Common myeloid progenitor, CD34-positive (primary cell): ENCODE measurements at regions not wholly inside any gene's neighbourhood (a gene's known extent, or its start where the extent isn't known, plus 50 kb on each side); places are given as distances from the start of the nearest gene placed in this dataset.
"Not testable (repeated sequence)": the region's sequence is repeated elsewhere in the genome, so short reads cannot be mapped to it uniquely, and the experiment has no call there.

ENCODE experiments used
- CTCF ChIA-PET: fragments of 350-600 bp; sonication (Branson Sonifier 250); formaldehyde crosslinking; loops from one replicate; lab custom pipeline; 2021; ENCODE audit warnings: antibody characterized with exemption; lab: Charles Lee
- POLR2A ChIA-PET: fragments of 350-600 bp; sonication (Branson Sonifier 250); formaldehyde crosslinking; loops from one replicate; lab custom pipeline; 2021; ENCODE audit warnings: antibody characterized with exemption; lab: Charles Lee
- DNase-seq, 3 donors: peaks; one replicate each; pipeline versions ENCODE4 v3.0.0 to v3.0.0-alpha.2; 2013
- H3K27ac ChIP-seq, 2 experiments: 1 replicate in 1 of 2; 2 replicates in 1 of 2; pipeline ENCODE4 v1.7.0; 2013; ENCODE audit warnings: inconsistent platforms in 2 of 2, low read length in 2 of 2, mild to moderate bottlenecking in 2 of 2, low read depth in 1 of 2, moderate library complexity in 1 of 2; ENCODE audit not compliant: severe bottlenecking in 2 of 2, insufficient read depth in 1 of 2, poor library complexity in 1 of 2
- H3K27me3 ChIP-seq, 5 experiments: replicated peaks in 2 of 5; 1 replicate in 3 of 5; 2 replicates in 2 of 5; pipeline versions ENCODE4 v1.6.1 to v1.7.0; 2013; ENCODE audit warnings: low read length in 4 of 5, mild to moderate bottlenecking in 2 of 5, moderate library complexity in 2 of 5, inconsistent platforms in 1 of 5; ENCODE audit not compliant: insufficient read depth in 5 of 5, control insufficient read depth in 4 of 5
- H3K36me3 ChIP-seq, 4 experiments: 1 replicate in 2 of 4; 2 replicates in 2 of 4; pipeline versions ENCODE4 v1.6.1 to v1.7.0; 2013; ENCODE audit warnings: low read length in 3 of 4, control low read depth in 1 of 4, mild to moderate bottlenecking in 1 of 4; ENCODE audit not compliant: control insufficient read depth in 4 of 4, insufficient read depth in 4 of 4
- H3K4me1 ChIP-seq, 4 experiments: 1 replicate in 3 of 4; 2 replicates in 1 of 4; pipeline versions ENCODE4 v1.6.1 to v1.7.1; 2013; ENCODE audit warnings: low read length in 3 of 4, mild to moderate bottlenecking in 3 of 4, control low read depth in 1 of 4, inconsistent platforms in 1 of 4, moderate library complexity in 1 of 4; ENCODE audit not compliant: control insufficient read depth in 4 of 4, insufficient read depth in 4 of 4; ENCODE audit errors: control extremely low read depth in 1 of 4
- H3K4me3 ChIP-seq, 7 experiments: 1 replicate in 4 of 7; 2 replicates in 3 of 7; pipeline versions ENCODE4 v1.5.1 to v1.7.0; 2013; ENCODE audit warnings: mild to moderate bottlenecking in 7 of 7, low read length in 6 of 7, moderate library complexity in 6 of 7, inconsistent platforms in 2 of 7, low read depth in 2 of 7, control low read depth in 1 of 7; ENCODE audit not compliant: insufficient read depth in 4 of 7, control insufficient read depth in 1 of 7; ENCODE audit errors: extremely low read depth in 1 of 7
- H3K9me3 ChIP-seq, 5 experiments: 1 replicate in 4 of 5; 2 replicates in 1 of 5; pipeline versions ENCODE4 v1.6.1 to v1.7.1; 2013; ENCODE audit warnings: low read length in 4 of 5, mild to moderate bottlenecking in 2 of 5, inconsistent platforms in 1 of 5, low read depth in 1 of 5, moderate library complexity in 1 of 5; ENCODE audit not compliant: control insufficient read depth in 4 of 5, insufficient read depth in 2 of 5; ENCODE audit errors: control extremely low read depth in 1 of 5
- WGBS: methylation state at CpG from one replicate; pipeline ENCODE4 v1.1.5; 2013; ENCODE audit not compliant: insufficient coverage; 5-methylcytosine and 5-hydroxymethylcytosine counted together

- no peaks in the 10 kb centered on the region for H3K36me3 ChIP-seq
- ChIA-PET POLR2A (no interaction called here), CTCF (no interaction called here)
- H3K27ac ChIP-seq = no peak overlapping the region
- peaks cover 0 to 4% (median 0%) of the 10 kb centered on the region in 4 experiments for H3K4me1 ChIP-seq
- no peaks in the 10 kb centered on the region for H3K9me3 ChIP-seq
- peaks cover 0 to 28% (median 4%) of the 10 kb centered on the region in 5 experiments for H3K27me3 ChIP-seq
- no peak overlapping the region for H3K4me3 ChIP-seq
- 83% methylated on average over 6 of the region's 7 CpGs for WGBS
- no peak for DNase-seq
These were observed 424.5 kb downstream of the PREX1 start for GRCh38 chr20:48403167-48403761.

DNA sequence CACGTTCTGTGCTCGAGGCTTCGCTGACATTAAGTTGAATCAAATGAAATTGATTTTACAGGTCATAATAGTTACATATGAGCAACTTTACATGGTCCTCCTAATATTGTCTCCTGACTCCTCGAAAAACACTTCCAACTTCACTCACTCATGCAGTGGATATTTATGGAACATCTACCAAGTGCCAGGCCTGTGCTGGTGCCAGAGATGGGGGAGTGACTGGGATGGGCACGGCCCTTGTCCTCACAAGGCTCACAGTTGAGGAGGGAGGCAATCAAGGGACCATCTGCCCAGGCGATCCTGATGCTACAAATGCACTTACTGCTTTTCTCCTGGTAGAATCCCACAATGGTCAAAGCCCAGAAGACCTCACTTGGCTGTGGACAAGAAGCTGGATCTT lies 426.4 kb downstream of the PREX1 start:
- no peak overlapping the region for H3K4me3 ChIP-seq
- ChIA-PET POLR2A (no interaction called here), CTCF (no interaction called here)
- no peaks in the 10 kb centered on the region for H3K36me3 ChIP-seq
- H3K4me1 ChIP-seq = peaks cover 0 to 4% (median 0%) of the 10 kb centered on the region in 4 experiments
- 90% methylated on average over 2 of the region's 6 CpGs for WGBS
- H3K27me3 ChIP-seq = peaks cover 0 to 30% (median 4%) of the 10 kb centered on the region in 5 experiments
- no peaks in the 10 kb centered on the region for H3K9me3 ChIP-seq
- DNase-seq = no peak
- H3K27ac ChIP-seq = no peak overlapping the region

- Histone ChIP-seq H3K36me3 (no peaks in the 10 kb centered on the region), H3K9me3 (no peaks in the 10 kb centered on the region), H3K27me3 (peaks cover 0 to 16% (median 6%) of the 10 kb centered on the region in 5 experiments), H3K4me3 (no peak overlapping the region), H3K4me1 (no peaks in the 10 kb centered on the region), H3K27ac (no peak overlapping the region)
- ChIA-PET CTCF (no interaction called here), POLR2A (no interaction called here)
- no peak for DNase-seq
- 85% methylated on average over 7 of the region's 8 CpGs for WGBS
These were observed 427.8 kb downstream of the PREX1 start for GRCh38 chr20:48400009-48400408.

DNA sequence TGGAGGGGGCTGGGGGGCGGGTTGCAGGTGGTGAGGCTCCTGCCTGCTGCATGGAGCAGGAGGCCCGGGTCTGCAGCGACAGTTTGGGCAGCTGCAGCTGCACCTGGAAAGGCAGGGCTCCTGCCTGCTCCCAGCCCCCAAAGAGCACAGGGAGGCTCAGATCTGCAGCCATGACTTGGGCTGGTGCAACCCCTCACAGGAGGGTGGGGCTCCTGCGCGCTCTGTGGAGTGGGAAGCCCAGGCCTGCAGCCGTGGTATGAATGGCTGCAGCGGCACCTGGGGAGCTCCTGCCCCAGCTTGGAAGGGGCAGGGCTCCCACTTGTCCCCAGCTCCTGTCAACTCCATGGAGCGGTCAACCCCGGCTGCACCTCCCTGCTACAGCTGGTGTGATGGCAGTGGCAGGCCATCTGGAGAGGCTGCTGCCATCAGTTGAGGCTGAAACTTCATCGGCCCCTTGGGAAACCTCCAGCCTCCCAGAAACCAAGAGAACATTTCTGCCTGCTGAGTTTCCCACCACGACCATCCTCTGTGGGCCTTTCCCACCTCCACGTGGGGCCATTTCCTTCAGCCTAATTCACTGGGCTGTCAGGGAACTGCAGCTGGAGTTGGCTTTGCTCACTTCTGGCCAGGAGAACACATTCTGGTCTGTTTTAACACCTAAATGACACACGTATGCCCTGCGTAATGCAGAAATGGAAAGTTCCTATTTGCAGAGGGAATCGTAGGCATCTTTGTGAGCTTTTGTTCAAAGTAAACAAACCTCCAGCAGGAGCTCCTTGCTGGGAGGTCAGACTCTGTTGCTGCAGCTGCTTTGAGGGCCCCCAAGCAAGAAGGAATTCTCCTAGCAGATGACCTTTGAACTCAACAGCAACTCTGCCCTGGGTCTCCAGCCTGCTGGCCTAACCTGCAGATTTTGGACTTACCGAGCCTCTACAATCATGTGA lies 429.0 kb downstream of the PREX1 start:
- no peak for DNase-seq
- ChIA-PET CTCF (interaction anchor here (0.6 kb wide), 1 partner anchor 11 kb away, joined by 3 read pairs; no protein-coding TSS in a partner anchor), POLR2A (no interaction called here)
- 93% methylated on average over 13 of the region's 16 CpGs for WGBS
- H3K9me3 ChIP-seq = no peaks in the 10 kb centered on the region
- peaks cover 0 to 20% (median 6%) of the 10 kb centered on the region in 5 experiments for H3K27me3 ChIP-seq
- H3K36me3 ChIP-seq = no peaks in the 10 kb centered on the region
- H3K4me3 ChIP-seq = no peak overlapping the region
- no peak overlapping the region for H3K27ac ChIP-seq
- H3K4me1 ChIP-seq = no peaks in the 10 kb centered on the region

GRCh38 chr20:48396981-48397861 lies 430.6 kb downstream of the PREX1 start:
- H3K4me3 ChIP-seq, CTCF ChIA-PET: not testable (repeated sequence)

GRCh38 chr20:48395816-48396546 lies 431.8 kb downstream of the PREX1 start:
- Histone ChIP-seq H3K4me3 (no peak overlapping the region), H3K27ac (no peak overlapping the region), H3K9me3 (peaks cover 0 to 17% (median 9%) of the 10 kb centered on the region in 5 experiments), H3K4me1 (no peaks in the 10 kb centered on the region), H3K27me3 (peaks cover 0 to 20% (median 6%) of the 10 kb centered on the region in 5 experiments), H3K36me3 (no peaks in the 10 kb centered on the region)
- DNase-seq = no peak
- WGBS = 94% methylated on average over 6 of the region's 9 CpGs
- CTCF ChIA-PET = no interaction called here
- POLR2A ChIA-PET = no interaction called here

More at GRCh38 chr20:48396981-48397861, 430.6 kb downstream of the PREX1 start:
- POLR2A ChIA-PET, H3K9me3 ChIP-seq, H3K27ac ChIP-seq, H3K4me1 ChIP-seq, H3K36me3 ChIP-seq, DNase-seq: not testable (repeated sequence)
- peaks cover 0 to 20% (median 6%) of the 10 kb centered on the region in 5 experiments for H3K27me3 ChIP-seq
- WGBS = 97% methylated on average over 14 of the region's 19 CpGs
